NCI-H69 (cell line): ENCODE measurements at regions not wholly inside any gene's neighbourhood (a gene's known extent, or its start where the extent isn't known, plus 50 kb on each side); places are given as distances from the start of the nearest gene placed in this dataset.

Experiments
- DNase-seq: peaks from one replicate; lab custom pipeline; 2025; lab: John Stamatoyannopoulos, UW

DNA sequence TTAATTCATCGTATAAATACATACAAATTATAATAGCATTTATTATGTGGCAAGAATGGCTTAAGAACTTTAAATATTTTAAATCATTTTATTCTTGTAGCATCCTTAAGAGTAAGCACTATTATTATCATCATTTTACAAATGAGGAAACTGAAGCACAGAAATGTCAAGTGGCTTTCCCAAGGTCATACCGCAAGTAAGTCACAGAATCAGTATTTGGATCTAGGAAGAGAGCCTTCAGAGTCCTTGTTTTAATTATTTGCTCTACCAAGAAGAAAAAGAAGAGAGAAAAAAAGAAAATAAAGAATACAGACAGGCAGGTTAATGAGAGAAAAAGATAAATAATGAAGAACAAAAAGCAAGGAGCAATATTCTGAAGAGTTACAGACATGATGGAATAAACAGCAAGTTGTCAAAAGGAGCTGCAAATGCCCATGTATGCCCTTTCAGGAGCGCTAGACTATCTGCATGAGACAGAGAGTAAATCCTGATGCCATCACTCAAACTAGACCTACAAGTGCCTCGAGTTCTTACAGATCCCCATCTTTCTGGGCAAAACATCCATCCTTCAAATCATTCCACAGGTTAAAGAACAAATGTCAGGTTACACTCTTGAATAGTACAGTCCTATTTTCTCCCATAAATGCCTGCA is 57.8 kb upstream of the ETAA1 start:
- DNase-seq: no peak

DNA sequence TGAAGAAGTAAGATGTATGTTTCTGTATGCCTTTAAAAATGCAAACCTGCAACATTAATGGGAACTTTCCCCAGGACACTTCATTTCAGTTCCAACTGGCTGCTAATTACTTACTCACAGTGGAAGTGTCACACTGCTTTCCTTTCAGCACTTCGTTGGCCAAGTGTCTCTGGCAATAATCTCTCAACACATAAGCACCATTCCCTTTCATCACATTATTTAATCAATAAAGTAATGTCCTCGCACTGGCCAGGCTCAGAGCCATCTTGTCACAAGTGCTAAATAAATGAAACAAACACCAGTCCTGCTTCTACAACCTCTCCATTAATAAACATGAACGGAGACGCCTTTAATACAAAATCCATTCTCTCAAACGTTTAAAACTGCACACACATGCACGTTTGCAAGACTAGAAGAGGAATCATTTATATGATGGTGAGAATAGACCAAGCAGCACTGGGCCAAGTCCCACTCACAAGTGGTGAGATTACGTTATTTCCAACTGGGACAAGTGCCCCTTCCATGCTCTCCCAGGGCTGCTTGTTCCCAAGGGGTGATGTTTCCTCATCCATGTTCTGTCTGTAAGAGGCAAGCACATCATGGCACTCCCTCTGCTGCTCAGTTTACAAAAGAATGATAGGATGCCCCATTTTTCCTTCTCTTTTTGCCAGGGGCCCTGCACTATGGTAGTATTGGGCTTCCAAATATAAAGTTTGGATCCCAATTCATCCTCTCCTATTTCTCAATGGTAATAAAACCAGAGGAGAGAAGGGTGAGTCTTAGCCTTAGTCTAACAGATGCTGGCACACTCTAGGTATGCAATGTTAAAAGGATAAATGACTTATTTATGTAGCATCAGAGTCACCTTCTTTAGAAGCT is 56.8 kb upstream of the ETAA1 start:
- no peak for DNase-seq

DNA sequence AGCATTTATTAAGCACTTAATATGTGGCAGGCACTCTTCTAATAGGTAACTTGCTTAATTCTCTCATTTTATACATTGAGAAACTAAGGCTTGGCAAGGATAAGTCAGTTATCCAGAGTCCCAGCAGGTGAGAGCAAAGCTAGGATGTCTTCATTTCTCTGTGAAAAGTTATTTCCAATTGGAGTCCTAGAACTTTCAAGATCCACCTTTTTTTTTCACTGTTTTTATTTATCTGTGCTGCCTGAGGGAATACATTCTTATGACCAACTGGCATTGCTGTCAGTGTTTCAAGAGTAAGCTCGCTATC is 56.2 kb upstream of the ETAA1 start:
- no peak for DNase-seq

DNA sequence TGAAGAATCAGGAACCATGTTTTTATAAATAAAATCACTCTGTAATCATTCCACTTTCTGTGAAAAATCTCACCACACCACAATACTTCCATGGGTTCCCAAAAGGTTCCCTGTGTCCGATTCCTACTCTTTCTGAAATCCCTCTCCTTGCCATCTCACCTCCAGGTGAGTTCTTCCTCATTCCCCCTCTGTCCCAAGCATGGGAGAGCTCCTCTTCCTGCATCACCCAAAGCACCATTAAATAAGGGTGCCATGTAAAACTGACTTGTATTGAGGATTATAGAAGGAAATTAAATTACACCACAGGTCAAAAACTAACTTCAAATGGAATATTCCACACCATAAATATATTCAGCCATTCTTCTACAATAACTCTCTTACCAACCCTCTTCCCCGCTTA is 55.8 kb upstream of the ETAA1 start:
- DNase-seq: no peak

DNA sequence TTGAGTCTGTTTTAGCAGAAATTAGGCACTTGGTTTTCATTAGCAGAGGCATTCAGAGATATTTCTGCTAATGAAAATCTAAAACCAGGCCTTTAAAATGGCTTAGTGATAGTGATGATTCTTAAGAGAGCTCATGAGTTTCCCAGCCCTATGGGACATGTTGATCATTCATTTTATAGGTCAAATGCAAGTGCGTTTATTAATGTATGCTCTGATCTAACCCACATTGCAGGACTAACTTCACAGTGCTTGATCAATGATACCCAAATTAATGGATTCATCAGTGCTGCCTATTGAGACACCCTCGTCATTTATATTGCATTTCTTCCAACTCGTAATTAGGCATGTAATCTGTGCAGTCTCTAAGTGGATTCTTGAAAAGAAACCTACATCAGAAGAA is 54.7 kb upstream of the ETAA1 start:
- DNase-seq: no peak

DNA sequence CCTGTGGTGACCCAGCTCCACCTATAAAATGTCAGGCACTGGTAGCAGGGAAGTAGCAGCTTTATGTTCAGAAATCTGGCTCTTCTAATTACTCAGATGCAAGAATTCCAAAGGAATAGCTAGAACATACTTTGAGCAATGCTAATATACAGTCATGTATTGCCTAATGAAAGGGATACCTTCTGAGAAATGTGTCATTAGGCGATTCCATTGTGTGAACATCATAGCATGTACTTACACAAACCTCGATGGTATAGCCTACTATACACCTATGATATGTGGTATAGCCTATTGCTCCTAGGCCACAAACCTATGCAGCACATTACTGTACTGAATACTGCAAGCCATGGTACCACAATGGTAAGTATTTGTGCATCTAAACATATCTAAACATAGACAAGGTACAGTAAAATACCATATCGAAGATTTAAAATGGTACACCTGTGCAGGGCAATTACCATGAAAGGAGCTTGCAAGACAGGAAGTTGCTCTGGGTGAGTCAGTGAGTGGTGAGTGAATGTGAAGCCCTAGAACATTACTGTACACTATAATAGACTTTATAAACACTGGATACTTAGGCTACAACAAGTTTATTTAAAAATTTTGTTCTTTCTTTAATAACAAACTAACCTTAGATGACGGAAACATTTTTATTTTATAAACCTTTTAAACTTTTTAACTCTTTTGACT is 50.3 kb upstream of the ETAA1 start:
- DNase-seq: no peak
